ENCODE measurements at regions not wholly inside any gene's neighbourhood (a gene's known extent, or its start where the extent isn't known, plus 50 kb on each side); places are given as distances from the start of the nearest gene placed in this dataset.
"Not testable (repeated sequence)": the region's sequence is repeated elsewhere in the genome, so short reads cannot be mapped to it uniquely, and the experiment has no call there.

GRCh38 chr20:28619956-28620651, 2637.4 kb upstream of the DEFB115 start:
- not testable (repeated sequence) for TF ChIP-seq CTCF (IDR thresholded peaks at IDR 0.05); TCF7L2 (IDR thresholded peaks at IDR 0.05; ENCODE audit: low read depth, low read length)

All from Panc1 (cell line).